ENCODE measurements at regions not wholly inside any gene's neighbourhood (a gene's known extent, or its start where the extent isn't known, plus 50 kb on each side); places are given as distances from the start of the nearest gene placed in this dataset.

DNA sequence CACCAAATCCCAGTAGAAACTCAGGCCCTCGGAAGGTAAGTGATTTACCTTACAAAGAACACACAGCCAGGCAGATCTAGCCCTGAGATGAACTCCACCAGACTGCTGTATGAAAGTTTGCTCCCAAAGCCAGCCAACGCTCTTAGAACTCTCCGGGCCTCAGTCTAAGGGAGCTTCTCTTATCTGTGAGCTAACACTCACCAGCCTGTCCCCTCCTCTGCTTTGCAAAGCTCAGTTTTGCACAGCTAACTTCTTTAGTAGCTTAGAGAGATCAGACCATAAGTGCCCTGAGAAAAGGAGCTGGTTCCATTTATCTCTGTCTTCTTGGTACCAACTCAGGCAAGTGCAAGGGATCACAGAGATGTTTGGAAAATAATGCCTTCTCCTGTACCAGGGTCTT lies 195.8 kb upstream of the JUN start:
- no peak for DNase-seq

DNA sequence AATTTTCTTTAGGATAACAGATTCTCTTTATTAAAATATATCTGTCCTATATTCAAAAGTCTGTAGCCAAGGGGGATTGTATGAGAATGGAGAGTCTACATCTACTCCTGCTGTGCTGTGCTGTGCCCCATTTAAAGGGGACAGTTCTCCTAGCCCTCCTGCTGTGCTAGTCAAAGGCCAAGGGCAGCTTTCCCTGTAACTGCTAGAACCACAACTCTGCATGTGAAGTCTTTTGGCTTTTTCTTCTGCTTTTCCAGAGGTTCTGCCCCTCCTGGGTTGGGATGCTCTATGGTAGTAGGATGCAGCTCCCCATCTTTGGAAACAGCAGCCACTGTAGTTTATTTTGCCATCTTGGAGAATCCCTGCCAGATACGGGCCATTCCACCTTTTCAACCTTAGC lies 197.5 kb upstream of the JUN start:
- DNase-seq: no peak

DNA sequence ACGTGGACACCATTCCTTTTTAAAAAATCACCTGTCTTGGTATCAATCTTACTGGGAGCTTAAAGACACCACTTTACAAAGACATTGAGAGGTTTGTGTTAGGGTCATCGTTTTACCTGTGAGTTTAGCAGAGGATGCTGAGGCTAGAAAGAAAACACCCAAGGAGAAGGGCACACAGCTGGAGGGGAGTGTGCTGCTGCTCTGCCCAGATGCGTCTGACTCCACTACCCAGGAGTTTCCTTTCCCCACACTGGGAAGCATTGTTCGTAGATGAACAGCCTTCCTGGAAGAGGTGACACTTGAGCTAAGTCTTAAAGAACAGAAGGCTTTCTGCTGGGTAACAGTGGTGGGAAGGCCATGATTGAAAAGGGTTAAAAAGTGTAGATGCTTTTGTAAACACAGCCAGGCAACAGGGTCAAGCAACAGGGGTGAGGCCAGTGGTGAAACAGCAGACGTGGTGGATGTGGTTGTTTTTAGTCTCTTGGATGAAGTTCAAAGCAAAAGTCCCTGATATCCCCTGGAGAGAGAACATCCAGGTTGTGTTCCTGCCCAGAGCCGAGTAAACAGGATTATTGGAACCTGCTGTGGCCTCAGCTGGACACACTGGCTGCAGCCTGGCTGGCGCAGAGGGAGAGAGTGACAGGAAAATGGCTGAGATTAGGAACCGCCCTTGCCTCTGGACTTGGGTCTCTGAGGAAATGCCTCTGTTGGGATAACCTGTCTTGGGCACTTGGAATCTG lies 198.6 kb upstream of the JUN start:
- DNase-seq: no peak

DNA sequence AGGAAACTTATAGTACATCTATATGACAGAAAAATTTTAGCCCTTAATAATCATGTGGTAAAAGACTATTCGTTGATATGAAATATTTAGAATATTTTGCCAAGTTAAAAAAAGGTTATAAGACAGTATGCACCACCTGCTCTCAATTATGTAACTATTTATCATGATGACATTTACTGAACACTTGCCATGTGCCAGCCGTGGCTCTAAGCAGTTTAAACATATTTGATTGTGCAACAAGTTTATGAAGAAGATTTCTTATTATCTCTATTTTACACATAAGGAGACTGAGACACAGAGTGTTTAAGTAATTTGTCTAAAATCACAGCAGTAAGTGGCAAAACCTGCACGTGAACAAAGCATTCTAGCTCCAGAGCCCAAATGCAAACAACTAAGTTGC lies 199.3 kb upstream of the JUN start:
- no peak for DNase-seq

DNA sequence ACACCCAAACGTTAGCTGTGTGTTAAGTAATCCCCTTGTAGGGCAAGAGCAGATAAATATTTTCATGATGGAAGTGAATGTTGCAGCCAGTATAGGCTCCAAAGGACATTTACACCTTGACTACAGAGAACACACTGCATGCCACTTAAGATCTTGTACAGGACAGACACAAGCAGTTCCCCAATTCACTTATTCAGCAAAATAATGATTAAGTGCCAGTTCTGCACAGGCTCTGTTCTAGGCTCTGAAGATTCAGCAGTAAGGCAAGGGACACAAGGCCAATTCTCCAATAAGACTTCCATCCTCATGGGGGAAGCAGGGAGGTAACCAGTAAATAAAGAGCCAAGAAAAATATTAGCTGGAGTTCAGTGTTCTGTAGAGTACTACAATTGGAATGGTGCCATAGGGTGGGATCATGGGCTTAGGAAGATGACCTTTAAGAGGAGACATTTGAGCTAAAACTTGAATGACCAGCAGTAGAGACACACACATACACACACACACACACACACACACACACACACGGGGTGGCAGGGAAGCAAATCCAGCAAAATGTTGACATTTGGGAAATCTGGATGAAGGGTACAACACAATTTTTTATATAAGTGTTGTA lies 199.9 kb upstream of the JUN start:
- DNase-seq: no peak

DNA sequence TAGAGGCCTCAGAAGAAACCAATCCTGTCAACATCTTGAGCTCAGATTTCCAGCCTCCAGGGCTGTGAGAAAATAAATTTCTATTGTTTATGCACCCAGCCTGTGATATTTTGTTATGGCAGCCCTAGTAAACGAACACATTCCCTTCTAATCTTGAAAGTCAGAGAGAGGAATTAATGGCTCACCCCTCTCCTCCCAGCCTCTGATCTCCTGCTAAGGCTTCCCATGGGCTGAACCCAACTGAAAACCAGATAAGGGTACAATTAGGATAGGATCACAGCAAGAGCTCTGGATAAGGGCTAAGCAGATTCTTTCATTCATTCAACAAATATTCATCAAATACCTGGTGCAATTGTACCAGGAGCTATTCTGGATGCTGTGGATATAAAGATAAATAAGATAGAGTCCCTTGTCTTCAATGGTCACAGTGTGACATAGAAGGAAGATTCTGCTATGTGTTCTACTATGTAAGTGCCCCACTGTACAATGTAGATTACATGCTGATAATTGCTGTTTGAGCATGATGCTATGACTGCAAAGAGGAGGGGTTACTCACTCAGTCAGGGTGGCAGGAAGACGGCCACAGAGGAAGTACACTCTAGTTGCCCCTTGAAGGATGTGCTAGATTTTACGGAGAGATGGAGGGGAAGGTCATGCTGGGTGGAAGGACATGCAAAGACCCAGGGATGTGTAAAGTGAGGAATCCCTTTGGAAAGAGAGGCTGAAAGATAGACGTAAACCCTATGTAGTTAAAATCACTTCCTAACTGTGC lies 203.3 kb upstream of the JUN start:
- no peak for DNase-seq

DNA sequence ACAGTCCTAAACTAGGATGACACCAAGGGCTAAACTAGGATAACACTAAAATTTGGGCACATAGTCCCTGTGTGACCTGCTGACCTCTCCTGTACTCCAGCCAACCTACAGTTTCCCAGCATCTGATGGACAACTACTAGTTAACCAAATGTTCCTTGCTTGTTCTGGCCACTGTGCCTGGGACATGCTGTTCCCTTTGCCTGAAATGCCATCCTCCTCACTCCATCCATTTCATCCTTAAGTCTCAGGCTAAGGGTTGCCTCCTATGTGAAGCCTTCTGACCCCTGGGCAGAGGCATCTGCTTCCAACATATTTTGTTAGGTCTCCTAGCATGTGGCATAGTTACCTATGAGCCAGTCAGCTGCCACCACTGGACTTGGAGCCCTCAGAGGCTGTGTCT lies 204.9 kb upstream of the JUN start:
- no peak for DNase-seq

DNA sequence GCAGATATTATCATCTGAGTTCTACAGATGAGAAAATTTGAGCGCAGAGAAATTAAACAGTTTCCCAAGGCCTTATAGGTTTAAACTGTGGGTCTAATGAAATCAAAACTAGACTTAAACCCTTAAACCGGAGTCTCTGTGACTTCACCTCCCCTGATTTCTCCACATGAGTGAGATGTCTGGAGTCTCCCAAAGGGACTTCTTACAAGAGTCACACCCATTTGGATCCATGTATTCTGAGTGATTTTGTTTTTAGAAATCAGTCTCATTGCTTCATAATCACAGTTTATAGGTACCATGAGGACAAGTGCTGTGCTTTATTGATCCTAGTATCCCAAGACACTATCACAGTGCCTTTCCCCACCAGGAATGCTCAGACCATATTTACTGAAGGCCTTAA lies 206.0 kb upstream of the JUN start:
- no peak for DNase-seq

DNA sequence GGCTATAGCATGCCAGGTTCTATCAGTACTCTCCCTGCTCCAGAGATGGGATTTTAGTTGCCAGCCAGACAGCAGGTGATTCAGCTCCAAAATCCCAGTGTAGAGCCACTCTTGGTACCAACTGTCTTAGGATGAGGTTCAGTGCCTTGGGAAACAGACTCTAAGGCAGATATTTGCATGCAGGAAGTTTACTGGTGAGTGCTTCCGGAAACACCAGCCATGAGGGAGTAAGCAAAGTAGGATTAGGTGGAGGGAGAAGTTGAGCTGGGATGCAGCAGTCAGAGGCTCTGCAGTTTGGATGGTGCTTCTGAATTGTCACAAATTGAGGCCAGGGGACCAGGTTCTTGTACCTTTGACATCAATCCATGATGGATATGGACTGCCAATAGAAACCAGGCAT lies 207.5 kb upstream of the JUN start:
- DNase-seq: no peak

DNA sequence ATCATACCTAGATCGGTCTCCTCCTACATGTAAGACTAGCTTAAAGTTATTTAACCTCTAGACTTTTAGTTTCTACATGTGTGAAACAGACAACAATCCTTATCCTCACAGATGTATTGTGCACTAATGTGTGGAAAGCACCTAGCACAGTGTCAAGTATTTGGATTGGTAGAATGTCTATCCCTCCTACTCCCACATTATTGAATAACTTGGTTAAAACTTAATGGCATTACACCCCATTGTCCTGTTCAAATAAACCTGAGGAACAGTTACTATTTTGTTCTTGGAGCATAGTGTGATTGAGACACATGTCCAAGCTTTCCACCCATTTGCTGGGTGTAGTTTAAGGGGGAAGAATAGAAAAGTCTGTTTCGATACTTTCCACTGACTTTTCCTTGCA lies 208.8 kb upstream of the JUN start:
- no peak for DNase-seq

DNA sequence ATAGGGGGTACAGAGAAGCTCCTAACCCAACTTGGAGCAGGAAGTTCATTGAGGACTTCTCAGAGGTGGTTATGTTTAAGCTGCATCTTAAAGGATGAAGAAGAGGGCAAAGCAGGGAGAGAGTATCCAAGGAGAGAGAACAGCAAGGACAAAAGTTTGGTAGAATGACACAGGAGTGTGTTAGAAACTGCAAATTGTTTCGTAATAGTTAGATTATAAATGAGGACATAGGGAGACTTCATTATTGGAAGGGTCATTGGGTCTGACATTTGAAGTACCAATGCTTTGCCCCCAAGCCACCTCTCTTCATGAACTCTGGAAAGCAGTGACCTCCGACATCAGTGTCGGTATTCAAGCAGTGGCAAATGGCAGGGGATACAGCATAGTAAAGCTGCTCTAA lies 209.6 kb upstream of the JUN start:
- no peak for DNase-seq

DNA sequence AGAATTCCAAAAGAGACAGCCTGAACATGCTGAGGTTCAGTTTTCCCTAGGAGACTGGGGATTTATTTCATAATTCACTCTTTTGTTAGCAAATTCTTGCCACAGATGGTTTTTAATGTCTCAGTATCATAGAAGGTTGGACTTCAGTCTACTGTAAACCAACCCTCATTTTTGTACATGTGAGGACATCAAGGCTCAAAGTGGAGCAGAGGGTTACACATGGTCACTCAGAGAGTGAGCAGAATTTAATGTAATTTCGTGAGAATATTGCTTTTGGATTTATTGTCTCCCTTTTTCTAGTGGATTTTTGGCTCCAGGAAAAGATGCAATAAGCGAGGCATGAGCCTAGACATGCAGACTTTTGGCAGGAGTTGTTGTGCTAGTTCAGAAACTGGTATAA lies 210.8 kb upstream of the JUN start:
- DNase-seq: no peak

DNA sequence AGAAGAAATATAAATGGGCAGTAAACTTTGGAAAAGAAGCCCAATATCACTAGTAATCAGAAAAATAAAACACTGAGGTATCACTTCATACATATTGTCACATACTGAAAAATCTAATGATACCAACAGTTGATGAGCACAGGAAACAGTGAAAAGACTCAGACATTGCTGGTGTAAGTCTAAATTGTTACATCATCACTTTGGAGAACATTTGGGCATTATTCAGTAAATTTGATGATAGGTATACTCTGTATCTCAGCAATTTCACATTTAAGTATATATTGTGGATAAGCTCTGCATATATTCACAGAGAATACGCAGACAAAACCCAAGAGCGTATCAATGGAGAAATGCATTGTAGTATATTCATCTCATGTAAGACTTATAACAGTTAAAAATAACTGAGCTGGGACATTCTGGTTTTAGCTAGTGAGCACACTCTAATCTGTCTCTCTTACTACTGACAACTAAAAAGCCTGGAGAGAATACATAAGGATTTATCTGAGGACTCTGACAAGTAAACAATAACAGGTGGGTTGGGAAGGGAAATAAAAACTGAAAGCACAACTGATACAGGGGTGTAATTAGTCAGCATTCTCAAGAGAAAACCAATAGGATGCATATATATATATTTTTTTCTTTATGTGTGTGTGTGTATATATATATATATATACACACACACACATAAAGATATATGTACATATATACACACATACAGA lies 212.7 kb upstream of the JUN start:
- no peak for DNase-seq

DNA sequence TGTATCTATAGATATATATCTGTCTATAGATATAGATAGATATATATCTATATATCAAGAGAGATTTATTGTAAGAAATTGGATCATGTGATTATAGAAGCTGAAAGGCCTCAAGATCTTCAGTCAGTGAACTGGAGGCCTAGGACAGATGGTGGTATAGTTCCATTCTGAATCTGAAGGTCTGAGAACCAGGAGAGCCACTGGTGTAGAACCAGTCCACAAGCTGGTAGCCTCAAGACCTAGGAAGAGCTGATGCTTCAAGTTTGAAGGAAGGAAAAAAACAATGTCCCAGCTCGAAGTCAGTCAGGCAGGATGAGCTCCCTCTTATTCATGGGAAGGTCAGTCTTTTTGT lies 213.2 kb upstream of the JUN start:
- no peak for DNase-seq

DNA sequence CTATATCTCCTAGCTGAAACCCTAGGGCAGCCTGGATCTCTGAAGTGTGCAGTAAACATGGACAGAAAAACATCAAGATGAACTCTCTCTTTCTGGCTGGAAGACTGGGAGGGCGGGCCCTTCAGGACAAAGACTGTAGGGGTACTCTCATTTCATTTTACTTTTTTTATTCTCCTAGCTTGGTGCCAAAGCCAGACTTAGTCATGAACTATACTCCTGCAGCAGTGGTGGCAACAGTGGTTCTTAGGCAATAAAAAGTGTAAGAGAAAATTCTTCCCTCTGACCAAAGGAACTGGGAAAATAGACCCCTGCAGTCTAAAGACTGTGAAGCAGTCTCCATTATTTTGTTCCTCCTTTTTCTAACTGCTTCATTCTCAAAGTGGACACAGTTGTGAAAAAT lies 213.8 kb upstream of the JUN start:
- no peak for DNase-seq

DNA sequence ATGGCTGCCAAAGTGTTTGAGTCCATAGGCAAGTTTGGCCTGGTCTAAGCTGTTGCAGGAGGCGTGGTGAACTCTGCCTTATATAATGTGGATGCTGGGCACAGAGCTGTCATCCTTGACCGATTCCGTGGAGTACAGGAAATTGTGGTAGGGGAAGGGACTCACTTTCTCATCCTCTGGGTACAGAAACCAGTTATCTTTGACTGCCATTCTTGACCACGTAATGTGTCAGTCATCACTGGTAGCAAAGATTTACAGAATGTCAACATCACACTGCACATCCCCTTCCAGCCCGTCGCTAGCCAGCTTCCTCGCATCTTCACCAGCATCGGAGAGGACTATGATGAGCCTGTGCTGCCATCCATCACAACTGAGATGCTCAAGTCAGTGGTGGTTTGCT lies 215.8 kb upstream of the JUN start:
- no peak for DNase-seq

DNA sequence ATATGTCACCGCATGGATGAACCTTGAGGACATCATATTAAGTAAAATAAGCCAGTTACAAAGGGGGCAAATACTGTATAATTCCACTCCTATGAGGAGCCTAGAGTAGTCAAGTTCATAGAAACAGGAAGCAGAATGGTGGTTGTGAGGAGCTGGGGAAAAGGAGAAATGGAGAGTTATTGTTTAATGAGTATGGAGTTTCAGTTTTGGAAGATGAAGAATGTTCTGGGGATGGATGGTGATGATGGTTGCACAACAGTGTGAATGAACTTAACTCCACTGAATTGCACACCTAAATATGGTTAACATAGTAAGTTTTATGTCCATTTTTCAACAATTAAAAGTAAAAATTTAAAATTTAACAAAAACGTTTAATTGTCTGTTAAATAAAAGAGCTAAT lies 220.9 kb upstream of the JUN start:
- DNase-seq: no peak

DNA sequence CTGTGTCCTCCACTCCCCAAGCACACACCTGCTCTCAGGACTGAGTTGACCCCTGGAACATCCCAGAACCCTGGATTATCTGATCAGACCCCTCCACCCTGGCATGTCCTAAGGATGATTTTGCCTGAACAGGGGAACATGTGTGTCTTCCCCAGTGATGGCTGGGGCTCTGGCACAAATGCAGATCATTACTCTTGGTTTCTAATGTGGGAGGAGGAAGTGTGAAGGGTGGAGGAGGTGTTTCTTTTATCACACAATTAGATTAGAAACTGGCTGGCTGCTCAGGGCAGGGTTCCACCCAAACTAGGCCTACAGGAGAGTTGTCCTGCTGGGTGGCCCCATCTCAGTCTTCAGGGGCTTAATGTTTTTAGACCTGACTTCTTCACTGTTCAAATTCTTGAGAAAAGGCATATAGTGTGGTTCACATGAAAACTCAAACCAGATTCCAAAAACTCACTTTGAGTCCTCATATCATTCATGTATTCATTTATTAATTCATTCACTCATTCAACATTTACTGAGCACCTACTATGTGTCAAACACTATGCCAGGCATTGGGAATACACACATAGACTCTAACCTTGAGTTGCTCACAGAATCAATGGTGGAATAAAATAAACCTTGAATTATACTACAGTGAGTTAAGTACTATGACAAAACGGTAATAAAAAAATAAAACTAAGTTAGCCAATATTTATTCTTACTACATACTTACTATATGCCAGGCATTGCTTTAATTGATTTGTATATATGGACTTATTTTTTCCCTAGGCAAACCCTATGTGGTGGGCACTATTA lies 221.8 kb upstream of the JUN start:
- DNase-seq: peak; percentile 15

DNA sequence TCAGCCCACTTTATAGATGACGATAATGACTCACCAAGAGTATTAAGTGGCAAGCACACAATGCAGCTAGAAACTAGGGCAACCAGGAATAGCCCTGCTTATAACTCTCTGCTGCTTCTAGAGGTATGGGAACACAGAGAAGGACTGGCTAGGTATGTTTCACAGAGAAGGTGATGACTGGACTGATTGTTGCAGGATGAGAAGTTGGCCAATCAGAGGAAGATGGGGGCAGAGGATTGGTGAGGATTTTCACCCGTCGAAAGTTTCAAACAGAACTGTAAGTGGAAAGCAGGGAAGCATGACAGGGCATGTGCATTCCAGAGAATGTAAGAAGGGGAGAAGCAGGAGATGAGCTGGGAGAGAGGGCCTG lies 222.4 kb upstream of the JUN start:
- DNase-seq: no peak

DNA sequence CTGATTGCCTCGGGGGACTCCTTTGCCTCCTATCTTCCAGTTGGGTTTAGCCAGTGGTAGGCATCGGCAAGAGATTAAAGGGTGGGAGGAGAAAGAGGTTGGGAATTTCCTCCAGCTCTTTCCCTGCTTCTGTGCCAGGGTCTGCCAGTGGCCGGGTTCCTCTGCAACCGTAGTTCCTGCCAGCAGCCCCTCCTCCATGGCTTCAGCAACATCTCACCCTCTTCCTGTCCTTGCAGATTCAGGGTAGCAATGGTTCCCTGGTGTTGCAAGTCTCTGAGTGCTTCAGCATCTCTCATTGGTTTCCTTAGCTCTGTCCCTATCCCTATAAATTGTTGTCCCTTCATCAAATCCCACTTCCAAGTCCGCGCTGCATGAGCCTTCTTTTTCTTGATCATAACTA lies 223.1 kb upstream of the JUN start:
- no peak for DNase-seq

DNA sequence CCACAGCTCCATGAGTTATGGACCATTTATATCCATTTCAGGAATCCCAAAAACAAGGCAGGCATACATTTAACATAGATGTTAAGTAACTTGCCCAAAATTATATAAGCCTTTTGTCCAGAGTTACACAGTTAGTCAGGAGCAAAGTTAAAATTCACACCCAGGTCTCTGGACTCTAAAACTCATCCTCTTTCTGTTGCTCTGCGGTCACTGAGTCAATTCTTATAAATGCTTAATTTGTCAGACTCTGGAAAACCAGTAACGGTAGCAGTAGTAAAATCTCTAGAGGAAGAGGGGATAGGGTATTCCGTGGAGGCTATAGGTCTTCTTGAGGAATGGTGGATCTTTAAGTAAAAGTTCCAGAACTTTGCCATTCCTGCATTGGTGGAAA lies 223.6 kb upstream of the JUN start:
- DNase-seq: no peak

DNA sequence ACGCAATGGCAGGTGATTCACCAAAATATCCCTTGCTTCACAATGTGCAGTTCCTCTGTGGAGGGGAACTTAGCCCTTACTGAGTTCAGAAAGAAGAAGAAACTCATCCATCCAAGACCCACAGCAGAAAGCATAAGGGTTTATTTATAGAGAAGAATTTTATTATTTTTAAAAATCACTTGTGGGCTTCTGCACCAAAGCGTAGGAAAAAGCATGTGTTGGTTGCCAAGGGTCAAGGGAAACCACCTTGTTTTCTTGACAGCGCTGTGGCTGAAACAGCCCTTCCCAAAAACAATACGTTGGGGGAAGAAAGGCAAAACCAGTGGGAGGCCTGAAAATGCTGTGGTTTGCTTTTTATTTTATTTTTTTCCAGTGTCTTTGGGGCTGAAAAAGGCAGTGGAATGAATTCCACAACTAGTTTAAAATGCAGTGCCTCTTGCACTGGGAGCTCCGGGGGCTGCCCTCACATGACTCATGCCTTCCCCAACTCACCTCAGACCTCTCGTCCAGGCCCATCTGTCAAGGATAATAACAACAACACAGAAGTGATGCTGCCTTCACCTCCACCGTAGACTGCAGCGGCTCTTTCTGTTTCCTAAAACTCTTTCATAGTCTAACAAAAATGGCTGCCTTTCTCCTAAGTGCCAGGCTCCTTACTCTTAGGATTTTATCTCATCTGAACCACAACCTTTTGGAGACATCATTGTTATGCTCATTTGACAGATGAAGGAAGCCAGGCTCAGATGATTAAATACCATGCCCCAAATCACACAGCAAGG lies 224.2 kb upstream of the JUN start:
- peak; percentile 48 for DNase-seq
